Spleen (tissue), 7 donors: ENCODE measurements at regions not wholly inside any gene's neighbourhood (a gene's known extent, or its start where the extent isn't known, plus 50 kb on each side); places are given as distances from the start of the nearest gene placed in this dataset.

ENCODE experiments used
- CTCF ChIP-seq, 11 experiments: fragments of 200-600 bp in 7 of 11; fragments of 450-650 bp in 4 of 11; sonication (generic) in 4 of 11; IDR thresholded peaks in 8 of 11; conservative IDR thresholded peaks in 3 of 11; 1 replicate in 7 of 11; 2 replicates in 4 of 11; pipeline versions ENCODE4 v1.4.0 to v1.8.0; 2016 to 2021; ENCODE audit warnings: antibody characterized with exemption in 11 of 11, inconsistent platforms in 4 of 11, mild to moderate bottlenecking in 1 of 11
- POLR2A ChIP-seq, 3 donors: fragments of 450-650 bp; IDR thresholded peaks; one replicate each; pipeline ENCODE4 v1.5.1; 2017; ENCODE audit warnings: antibody characterized with exemption in 3 of 3, mild to moderate bottlenecking in 1 of 3
- POLR2AphosphoS5 ChIP-seq, 3 donors: sonication (generic); formaldehyde crosslinking; IDR thresholded peaks; one replicate each; pipeline ENCODE4 v1.5.1; 2017; ENCODE audit warnings: antibody characterized with exemption in 3 of 3
- donor health status: DM: no; HTN: no; CAD: no; lungs with moderate emphysema.
- donor health status: DM: no; HTN: no; CAD: no.
- donor health status: DM: no; HTN: no; CAD: no.

DNA sequence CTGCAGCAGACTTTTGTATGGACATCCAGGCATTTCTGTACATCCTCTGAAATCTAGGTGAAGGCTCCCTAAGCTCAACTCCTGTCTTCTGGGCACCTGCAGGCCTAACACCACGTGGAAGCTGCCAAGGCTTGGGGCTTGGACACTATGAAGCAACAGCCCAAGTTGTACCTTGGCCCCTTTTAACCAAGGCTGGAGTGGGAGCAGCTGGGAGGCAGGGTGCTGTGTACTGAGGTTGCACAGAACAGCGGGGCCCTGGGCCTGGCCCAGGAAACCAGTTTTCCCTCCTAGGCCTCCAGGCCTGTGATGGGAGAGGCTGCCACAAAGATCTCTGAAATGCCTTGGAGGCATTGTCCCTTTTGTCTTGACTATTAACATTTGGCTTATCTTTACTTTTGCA, 214.4 kb upstream of the LRIG3 start:
- TF ChIP-seq CTCF (IDR thresholded peaks at IDR 0.05 in 8 of 11, conservative IDR thresholded peaks at IDR 0.05 in 3 of 11) = no peak
- no peak for TF ChIP-seq POLR2AphosphoS5 (IDR thresholded peaks at IDR 0.05)
- no peak for TF ChIP-seq POLR2A (IDR thresholded peaks at IDR 0.05)
